ENCODE measurements at regions not wholly inside any gene's neighbourhood (a gene's known extent, or its start where the extent isn't known, plus 50 kb on each side); places are given as distances from the start of the nearest gene placed in this dataset.
"Not testable (repeated sequence)": the region's sequence is repeated elsewhere in the genome, so short reads cannot be mapped to it uniquely, and the experiment has no call there.

DNA sequence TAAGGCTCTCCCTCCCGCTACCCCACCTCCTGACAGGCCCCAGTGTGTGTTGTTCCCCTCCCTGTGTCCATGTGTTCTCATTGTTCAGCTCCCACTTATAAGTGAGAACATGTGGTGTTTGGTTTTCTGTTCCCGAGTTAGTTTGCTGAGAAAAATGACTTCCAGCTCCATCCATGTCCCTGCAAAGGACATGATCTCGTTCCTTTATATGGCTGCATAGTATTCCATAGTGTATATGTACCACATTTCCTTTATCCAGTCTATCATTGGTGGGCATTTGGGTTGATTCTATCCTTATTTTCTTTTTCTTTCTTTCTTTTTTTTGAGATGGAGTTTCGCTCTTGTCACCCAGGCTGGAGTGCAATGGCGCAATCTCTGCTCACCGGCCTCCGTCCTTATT lies 57.8 kb upstream of the RASSF3 start:
- DNase-seq (ENCODE audit: low read depth in 2 of 2), result not testable (repeated sequence)

DNA sequence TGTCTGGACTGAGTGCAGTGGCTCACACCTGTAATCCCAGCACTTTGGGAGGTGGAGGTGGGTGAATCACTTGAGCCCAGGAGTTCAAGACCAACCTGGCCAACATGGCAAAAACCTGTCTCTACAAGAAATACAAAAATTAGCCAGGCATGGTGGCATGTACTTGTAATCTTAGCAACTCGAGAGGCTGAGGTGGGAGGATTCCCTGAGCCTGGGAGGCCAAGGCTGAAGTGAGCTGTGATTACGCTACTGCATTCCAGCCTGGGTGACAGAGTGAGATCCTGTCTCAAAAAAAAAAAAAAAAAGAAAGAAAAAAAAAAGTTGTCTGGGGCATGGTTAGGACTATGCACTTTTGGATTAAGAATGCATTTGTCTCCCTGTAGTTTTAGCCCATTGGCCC lies 56.6 kb upstream of the RASSF3 start:
- DNase-seq (ENCODE audit: low read depth in 2 of 2), result not testable (repeated sequence)

DNA sequence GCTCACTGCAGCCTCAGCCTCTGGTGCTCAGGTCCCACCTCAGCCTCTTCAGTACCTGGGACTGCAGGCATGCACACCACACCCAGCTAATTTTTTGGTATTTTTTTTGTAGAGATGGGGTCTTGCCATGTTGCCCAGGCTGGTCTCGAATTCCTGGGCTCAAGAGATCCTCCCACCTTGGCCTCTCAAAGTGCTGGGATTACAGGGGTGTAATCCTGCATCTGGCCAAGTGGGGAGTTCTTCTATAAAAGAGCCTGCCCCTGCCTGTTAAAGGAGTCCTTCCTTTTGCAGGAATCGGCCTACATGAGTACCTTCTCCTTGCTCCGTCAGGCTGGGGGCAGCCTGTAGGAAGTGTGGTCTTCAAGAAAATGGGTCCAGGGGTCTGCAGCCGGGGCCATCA lies 54.1 kb upstream of the RASSF3 start:
- no peak for DNase-seq (ENCODE audit: low read depth in 2 of 2)

DNA sequence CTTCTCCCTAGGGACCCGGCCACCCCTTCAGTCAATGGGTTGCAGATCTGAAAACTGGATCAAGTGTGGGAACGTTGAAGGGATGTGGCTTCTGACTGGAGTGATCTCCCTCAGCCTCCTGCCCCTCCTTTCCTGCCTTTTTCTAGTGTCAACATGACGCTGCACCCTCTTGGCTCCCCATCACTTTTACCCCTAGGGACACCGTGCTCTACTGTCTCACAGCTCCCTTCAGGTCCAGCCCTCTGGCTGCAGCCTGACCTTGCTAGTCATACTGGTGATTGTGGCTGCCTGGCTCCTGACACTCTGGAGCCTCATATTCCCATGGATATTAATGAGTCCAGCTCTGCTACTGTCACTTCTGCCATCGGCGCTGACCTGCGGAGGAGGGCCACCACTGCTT lies 51.5 kb upstream of the RASSF3 start:
- DNase-seq (ENCODE audit: low read depth in 2 of 2), result no peak

DNA sequence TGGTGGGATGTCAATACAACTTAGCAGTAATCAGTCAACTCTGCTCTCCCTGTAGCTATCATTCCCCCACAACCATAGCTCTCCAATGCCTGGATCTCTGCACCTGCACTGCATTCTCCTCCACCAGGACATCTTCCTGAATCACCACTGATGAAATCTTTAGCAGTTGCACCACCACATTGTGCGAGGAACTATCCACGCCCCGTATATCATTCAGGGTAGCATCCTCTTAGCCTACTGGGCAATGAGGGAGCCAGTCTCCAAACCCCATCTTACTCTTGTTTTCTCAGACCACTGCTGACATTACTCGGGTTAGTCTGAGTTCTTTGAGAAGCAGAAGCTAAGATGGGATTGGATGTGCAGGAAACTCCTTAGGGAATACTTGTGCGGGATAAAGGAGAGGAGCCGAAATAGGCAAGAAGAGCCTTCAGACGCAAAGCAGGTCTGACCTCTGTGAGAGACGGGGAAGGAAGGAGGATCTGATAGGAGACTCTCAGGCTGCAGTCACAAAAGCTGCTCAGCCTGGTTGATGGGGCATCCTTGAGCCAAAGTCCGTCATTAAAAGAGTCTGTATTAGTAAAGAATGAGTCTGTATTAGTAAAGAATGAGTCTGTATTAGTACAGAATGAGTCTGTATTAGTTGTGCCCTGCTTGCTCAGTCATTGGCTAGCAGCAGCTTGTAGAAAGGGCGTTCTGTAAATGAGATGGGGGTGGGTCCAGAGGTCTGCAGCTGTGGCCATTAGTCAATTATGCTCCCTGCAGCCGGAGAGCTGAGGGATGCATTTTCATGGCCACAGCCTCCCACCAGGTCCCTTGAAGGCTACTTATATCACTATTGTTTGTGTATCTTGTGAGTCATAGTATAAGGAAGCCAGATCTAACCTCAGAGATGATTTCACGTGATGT lies 49.6 kb upstream of the RASSF3 start:
- DNase-seq (ENCODE audit: low read depth in 2 of 2), result peak in 1 of 2 donors; percentile 96

All from lung microvascular endothelial cell (primary cell).